ENCODE measurements at regions not wholly inside any gene's neighbourhood (a gene's known extent, or its start where the extent isn't known, plus 50 kb on each side); places are given as distances from the start of the nearest gene placed in this dataset.

- H4K20me1 ChIP-seq (ENCODE audit: low read depth, low read length) = no peaks in the 10 kb centered on the region
- H3K79me2 ChIP-seq (ENCODE audit: insufficient read depth, low read length) = no peaks in the 10 kb centered on the region
- H3F3A ChIP-seq (ENCODE audit: insufficient read depth) = no peaks in the 10 kb centered on the region
- H3K27ac ChIP-seq (ENCODE audit: low read depth, low read length) = no peak overlapping the region
- H3K27me3 ChIP-seq (ENCODE audit: low read length) = no peaks in the 10 kb centered on the region
- H3K36me3 ChIP-seq (ENCODE audit: low read length) = no peaks in the 10 kb centered on the region
- TF ChIP-seq EZH2phosphoT487 (conservative IDR thresholded peaks at IDR 0.05; ENCODE audit: low read length) (no peak), CTCF (IDR thresholded peaks at IDR 0.05; ENCODE audit: insufficient read depth, low read length, poor library complexity, severe bottlenecking) (no peak)
- no peaks in the 10 kb centered on the region for H3K9me2 ChIP-seq (replicated peaks; ENCODE audit: insufficient read depth, low read length)
- no peak overlapping the region for H2AFZ ChIP-seq (ENCODE audit: low read depth, low read length, severe bottlenecking)
- no peak overlapping the region for H3K4me3 ChIP-seq (ENCODE audit: insufficient read depth, low read length, poor library complexity, severe bottlenecking)
- no peaks in the 10 kb centered on the region for H3K9me3 ChIP-seq (ENCODE audit: insufficient read depth, low read length)
- H3K9ac ChIP-seq (ENCODE audit: low read length) = no peak overlapping the region
- no peak overlapping the region for H3K4me2 ChIP-seq (ENCODE audit: low read depth, low read length, poor library complexity, severe bottlenecking)
Measured at GRCh38 chr13:75220861-75221260, 261.1 kb downstream of the TBC1D4 start.

- Histone ChIP-seq H3F3A (ENCODE audit: insufficient read depth) (no peaks in the 10 kb centered on the region), H3K9ac (ENCODE audit: low read length) (no peak overlapping the region), H3K9me2 (replicated peaks; ENCODE audit: insufficient read depth, low read length) (no peaks in the 10 kb centered on the region), H3K27me3 (ENCODE audit: low read length) (no peaks in the 10 kb centered on the region), H2AFZ (ENCODE audit: low read depth, low read length, severe bottlenecking) (no peak overlapping the region), H3K36me3 (ENCODE audit: low read length) (no peaks in the 10 kb centered on the region), H4K20me1 (ENCODE audit: low read depth, low read length) (no peaks in the 10 kb centered on the region), H3K27ac (ENCODE audit: low read depth, low read length) (no peak overlapping the region), H3K79me2 (ENCODE audit: insufficient read depth, low read length) (no peaks in the 10 kb centered on the region), H3K9me3 (ENCODE audit: insufficient read depth, low read length) (no peaks in the 10 kb centered on the region), H3K4me2 (ENCODE audit: low read depth, low read length, poor library complexity, severe bottlenecking) (no peak overlapping the region), H3K4me3 (ENCODE audit: insufficient read depth, low read length, poor library complexity, severe bottlenecking) (no peak overlapping the region)
- no peak for TF ChIP-seq EZH2phosphoT487 (conservative IDR thresholded peaks at IDR 0.05; ENCODE audit: low read length)
- TF ChIP-seq CTCF (IDR thresholded peaks at IDR 0.05; ENCODE audit: insufficient read depth, low read length, poor library complexity, severe bottlenecking) = no peak
Measured at GRCh38 chr13:75220238-75220542, 261.8 kb downstream of the TBC1D4 start.

GRCh38 chr13:75219479-75220237 lies 262.3 kb downstream of the TBC1D4 start:
- Histone ChIP-seq H3K9me3 (ENCODE audit: insufficient read depth, low read length) (no peaks in the 10 kb centered on the region), H3K4me3 (ENCODE audit: insufficient read depth, low read length, poor library complexity, severe bottlenecking) (no peak overlapping the region), H2AFZ (ENCODE audit: low read depth, low read length, severe bottlenecking) (peak overlapping the region; percentile 88), H4K20me1 (ENCODE audit: low read depth, low read length) (no peaks in the 10 kb centered on the region), H3K4me2 (ENCODE audit: low read depth, low read length, poor library complexity, severe bottlenecking) (peak overlapping the region; percentile 50), H3K9ac (ENCODE audit: low read length) (no peak overlapping the region), H3F3A (ENCODE audit: insufficient read depth) (no peaks in the 10 kb centered on the region), H3K79me2 (ENCODE audit: insufficient read depth, low read length) (no peaks in the 10 kb centered on the region), H3K36me3 (ENCODE audit: low read length) (no peaks in the 10 kb centered on the region), H3K9me2 (replicated peaks; ENCODE audit: insufficient read depth, low read length) (no peaks in the 10 kb centered on the region), H3K27ac (ENCODE audit: low read depth, low read length) (no peak overlapping the region), H3K27me3 (ENCODE audit: low read length) (no peaks in the 10 kb centered on the region)
- no peak for TF ChIP-seq EZH2phosphoT487 (conservative IDR thresholded peaks at IDR 0.05; ENCODE audit: low read length)
- peak; percentile 93 for TF ChIP-seq CTCF (IDR thresholded peaks at IDR 0.05; ENCODE audit: insufficient read depth, low read length, poor library complexity, severe bottlenecking)

Measured in SU-DHL-6 (cell line).